Endodermal cell (in vitro differentiated cells): ENCODE measurements at regions not wholly inside any gene's neighbourhood (a gene's known extent, or its start where the extent isn't known, plus 50 kb on each side); places are given as distances from the start of the nearest gene placed in this dataset.

ENCODE experiments used
- DNase-seq: peaks from one replicate; pipeline ENCODE4 v3.0.0-alpha.2; 2017
- H3K27ac ChIP-seq: 2 replicates; pipeline ENCODE4 v1.5.1; 2013; ENCODE audit warnings: mild to moderate bottlenecking, low read depth, low read length, moderate library complexity
- H3K27me3 ChIP-seq: 2 replicates; pipeline ENCODE4 v1.6.1; 2013; ENCODE audit warnings: mild to moderate bottlenecking, low read length, moderate library complexity; ENCODE audit not compliant: insufficient read depth, control insufficient read depth, poor library complexity, severe bottlenecking
- H3K36me3 ChIP-seq: 2 replicates; pipeline ENCODE4 v1.7.0; 2013; ENCODE audit warnings: mild to moderate bottlenecking, low read length, moderate library complexity; ENCODE audit not compliant: control insufficient read depth, insufficient read depth
- H3K4me1 ChIP-seq: one replicate; pipeline ENCODE4 v1.7.0; 2013; ENCODE audit warnings: low read length; ENCODE audit not compliant: control insufficient read depth, insufficient read depth
- H3K4me3 ChIP-seq: 2 replicates; pipeline ENCODE4 v1.5.1; 2013; ENCODE audit warnings: mild to moderate bottlenecking, low read length, moderate library complexity
- H3K9ac ChIP-seq: 2 replicates; pipeline ENCODE4 v1.6.1; 2013; ENCODE audit warnings: mild to moderate bottlenecking, low read length, moderate library complexity; ENCODE audit not compliant: poor library complexity, severe bottlenecking; ENCODE audit errors: extremely low read depth
- H3K9me3 ChIP-seq: 2 replicates; pipeline ENCODE4 v1.6.1; 2013; ENCODE audit warnings: mild to moderate bottlenecking, low read length, moderate library complexity; ENCODE audit not compliant: control insufficient read depth
- H3K27ac Mint-ChIP-seq: 2 replicates; pipeline ENCODE4 v1.8.0; 2020; ENCODE audit warnings: mixed read lengths
- H3K27me3 Mint-ChIP-seq: 2 replicates; pipeline ENCODE4 v1.8.0; 2021; ENCODE audit warnings: mild to moderate bottlenecking, mixed read lengths; ENCODE audit not compliant: insufficient read depth
- H3K36me3 Mint-ChIP-seq: 2 replicates; pipeline ENCODE4 v1.8.0; 2020; ENCODE audit warnings: low read depth, mixed read lengths
- H3K4me1 Mint-ChIP-seq: 2 replicates; pipeline ENCODE4 v1.8.0; 2020; ENCODE audit warnings: mixed read lengths
- H3K4me3 Mint-ChIP-seq: 2 replicates; pipeline ENCODE4 v1.8.0; 2020; ENCODE audit warnings: mild to moderate bottlenecking, moderate library complexity, mixed read lengths
- H3K9me3 Mint-ChIP-seq: 2 replicates; pipeline ENCODE4 v1.8.0; 2020; ENCODE audit warnings: mild to moderate bottlenecking, mixed read lengths
- CTCF ChIP-seq: fragments of 200-600 bp; sonication (generic); conservative IDR thresholded peaks from 2 replicates; pipeline ENCODE4 v1.5.0; 2021; ENCODE audit warnings: antibody characterized with exemption, mild to moderate bottlenecking
- WGBS, 2 experiments: methylation state at CpG; one replicate each; pipeline versions ENCODE4 v1.1.5 to v1.1.7; 2013; ENCODE audit warnings: missing lambda C conversion rate in 2 of 2, mixed read lengths in 1 of 2; ENCODE audit not compliant: insufficient coverage in 1 of 2, insufficient read length in 1 of 2; 5-methylcytosine and 5-hydroxymethylcytosine counted together

- Mint-ChIP-seq H3K36me3 (no peaks in the 10 kb centered on the region), H3K4me1 (no peaks in the 10 kb centered on the region), H3K9me3 (peaks cover 8% of the 10 kb centered on the region), H3K4me3 (no peak overlapping the region), H3K27me3 (no peaks in the 10 kb centered on the region), H3K27ac (no peak overlapping the region)
- no peak for TF ChIP-seq CTCF
- Histone ChIP-seq H3K36me3 (no peaks in the 10 kb centered on the region), H3K4me3 (no peak overlapping the region), H3K9me3 (no peaks in the 10 kb centered on the region), H3K27me3 (no peaks in the 10 kb centered on the region), H3K27ac (no peak overlapping the region), H3K9ac (no peak overlapping the region), H3K4me1 (no peaks in the 10 kb centered on the region)
- 96 to 100% methylated on average over 1 to 5 of the region's 5 CpGs for WGBS, 2 experiments
- no peak for DNase-seq
These were observed 105.4 kb upstream of the PLEKHG1 start for GRCh38 chr6:150494241-150494640.

GRCh38 chr6:150495126-150495525, 104.6 kb upstream of the PLEKHG1 start:
- no peaks in the 10 kb centered on the region for H3K36me3 ChIP-seq
- Mint-ChIP-seq H3K4me3 (no peak overlapping the region), H3K27ac (no peak overlapping the region), H3K27me3 (no peaks in the 10 kb centered on the region), H3K9me3 (peaks cover 8% of the 10 kb centered on the region), H3K36me3 (no peaks in the 10 kb centered on the region), H3K4me1 (no peaks in the 10 kb centered on the region)
- no peaks in the 10 kb centered on the region for H3K9me3 ChIP-seq
- TF ChIP-seq CTCF = no peak
- H3K4me3 ChIP-seq = no peak overlapping the region
- WGBS, 2 experiments = 90 to 100% methylated on average over 1 of the region's 1 CpG
- H3K27ac ChIP-seq = no peak overlapping the region
- no peak overlapping the region for H3K9ac ChIP-seq
- no peaks in the 10 kb centered on the region for H3K27me3 ChIP-seq
- DNase-seq = no peak
- H3K4me1 ChIP-seq = no peaks in the 10 kb centered on the region

- Mint-ChIP-seq H3K27ac (no peak overlapping the region), H3K36me3 (no peaks in the 10 kb centered on the region), H3K9me3 (peaks cover 10% of the 10 kb centered on the region), H3K4me3 (no peak overlapping the region), H3K27me3 (no peaks in the 10 kb centered on the region), H3K4me1 (no peaks in the 10 kb centered on the region)
- no peak overlapping the region for H3K9ac ChIP-seq
- no peaks in the 10 kb centered on the region for H3K36me3 ChIP-seq
- TF ChIP-seq CTCF = no peak
- no peaks in the 10 kb centered on the region for H3K4me1 ChIP-seq
- DNase-seq = no peak
- H3K9me3 ChIP-seq = no peaks in the 10 kb centered on the region
- no peak overlapping the region for H3K4me3 ChIP-seq
- 77% methylated on average over 2 of the region's 2 CpGs; no CpG with 5 or more reads in 1 of the 2 experiments for WGBS, 2 experiments
- H3K27me3 ChIP-seq = no peaks in the 10 kb centered on the region
- H3K27ac ChIP-seq = no peak overlapping the region
These were observed 103.1 kb upstream of the PLEKHG1 start for GRCh38 chr6:150496629-150497028.
